ENCODE measurements at regions not wholly inside any gene's neighbourhood (a gene's known extent, or its start where the extent isn't known, plus 50 kb on each side); places are given as distances from the start of the nearest gene placed in this dataset.

GRCh38 chr13:44044547-44045179, 165.0 kb downstream of the LACC1 start:
- no peak overlapping the region for H3K4me3 Mint-ChIP-seq
- TF ChIP-seq CTCF (conservative IDR thresholded peaks at IDR 0.05) = no peak
- H3K36me3 Mint-ChIP-seq (ENCODE audit: low read depth) = no peaks in the 10 kb centered on the region
- peaks cover 23% of the 10 kb centered on the region for H3K4me1 Mint-ChIP-seq
- peaks cover 2% of the 10 kb centered on the region for H3K27me3 Mint-ChIP-seq (ENCODE audit: low read depth)
- H3K27ac Mint-ChIP-seq (ENCODE audit: unreplicated experiment) = no peak overlapping the region
- DNase-seq (ENCODE audit: low read depth, low spot score) = no peak
- peaks cover 2% of the 10 kb centered on the region for H3K9me3 Mint-ChIP-seq

- Mint-ChIP-seq H3K27me3 (ENCODE audit: low read depth) (peaks cover 2% of the 10 kb centered on the region), H3K9me3 (peaks cover 2% of the 10 kb centered on the region), H3K4me3 (no peak overlapping the region), H3K4me1 (peaks cover 23% of the 10 kb centered on the region), H3K27ac (ENCODE audit: unreplicated experiment) (peak overlapping the region; percentile 85), H3K36me3 (ENCODE audit: low read depth) (no peaks in the 10 kb centered on the region)
- TF ChIP-seq CTCF (conservative IDR thresholded peaks at IDR 0.05) = no peak
- no peak for DNase-seq (ENCODE audit: low read depth, low spot score)
Measured at GRCh38 chr13:44045180-44045562, 165.5 kb downstream of the LACC1 start.

GRCh38 chr13:44046428-44046827, 166.7 kb downstream of the LACC1 start:
- no peak for TF ChIP-seq CTCF (conservative IDR thresholded peaks at IDR 0.05)
- Mint-ChIP-seq H3K4me3 (no peak overlapping the region), H3K9me3 (peaks cover 2% of the 10 kb centered on the region), H3K4me1 (peaks cover 25% of the 10 kb centered on the region), H3K36me3 (ENCODE audit: low read depth) (no peaks in the 10 kb centered on the region), H3K27ac (ENCODE audit: unreplicated experiment) (no peak overlapping the region), H3K27me3 (ENCODE audit: low read depth) (peaks cover 2% of the 10 kb centered on the region)
- DNase-seq (ENCODE audit: low read depth, low spot score) = no peak

GRCh38 chr13:44048326-44048725, 168.6 kb downstream of the LACC1 start:
- Mint-ChIP-seq H3K36me3 (ENCODE audit: low read depth) (no peaks in the 10 kb centered on the region), H3K9me3 (peaks cover 2% of the 10 kb centered on the region), H3K4me3 (no peak overlapping the region), H3K27ac (ENCODE audit: unreplicated experiment) (no peak overlapping the region), H3K4me1 (peaks cover 40% of the 10 kb centered on the region), H3K27me3 (ENCODE audit: low read depth) (peaks cover 2% of the 10 kb centered on the region)
- TF ChIP-seq CTCF (conservative IDR thresholded peaks at IDR 0.05) = no peak
- DNase-seq (ENCODE audit: low read depth, low spot score) = no peak

- H3K36me3 Mint-ChIP-seq (ENCODE audit: low read depth) = no peaks in the 10 kb centered on the region
- no peak overlapping the region for H3K27ac Mint-ChIP-seq (ENCODE audit: unreplicated experiment)
- H3K27me3 Mint-ChIP-seq (ENCODE audit: low read depth) = peaks cover 2% of the 10 kb centered on the region
- H3K4me1 Mint-ChIP-seq = peaks cover 43% of the 10 kb centered on the region
- no peak for TF ChIP-seq CTCF (conservative IDR thresholded peaks at IDR 0.05)
- H3K9me3 Mint-ChIP-seq = peaks cover 2% of the 10 kb centered on the region
- no peak overlapping the region for H3K4me3 Mint-ChIP-seq
- DNase-seq (ENCODE audit: low read depth, low spot score) = no peak
Measured at GRCh38 chr13:44049081-44049945, 169.6 kb downstream of the LACC1 start.
